PC-9 (cell line): ENCODE measurements at regions not wholly inside any gene's neighbourhood (a gene's known extent, or its start where the extent isn't known, plus 50 kb on each side); places are given as distances from the start of the nearest gene placed in this dataset.

Experiments used
- CTCF ChIP-seq: fragments of 200-600 bp; sonication (generic); conservative IDR thresholded peaks from 2 replicates; pipeline ENCODE4 v1.6.1; 2017; ENCODE audit warnings: mixed run types, antibody characterized with exemption, mild to moderate bottlenecking, moderate library complexity
- EZH2 ChIP-seq: fragments of 200-600 bp; sonication (generic); IDR thresholded peaks from 2 replicates; pipeline ENCODE4 v1.8.0; 2017; ENCODE audit warnings: antibody characterized with exemption, low read depth

- no peak for TF ChIP-seq EZH2
- TF ChIP-seq CTCF, result no peak
These were observed 296.2 kb downstream of the TCERG1L start for GRCh38 chr10:131015271-131015670.
